ENCODE measurements at regions not wholly inside any gene's neighbourhood (a gene's known extent, or its start where the extent isn't known, plus 50 kb on each side); places are given as distances from the start of the nearest gene placed in this dataset.
"Not testable (repeated sequence)": the region's sequence is repeated elsewhere in the genome, so short reads cannot be mapped to it uniquely, and the experiment has no call there.

DNA sequence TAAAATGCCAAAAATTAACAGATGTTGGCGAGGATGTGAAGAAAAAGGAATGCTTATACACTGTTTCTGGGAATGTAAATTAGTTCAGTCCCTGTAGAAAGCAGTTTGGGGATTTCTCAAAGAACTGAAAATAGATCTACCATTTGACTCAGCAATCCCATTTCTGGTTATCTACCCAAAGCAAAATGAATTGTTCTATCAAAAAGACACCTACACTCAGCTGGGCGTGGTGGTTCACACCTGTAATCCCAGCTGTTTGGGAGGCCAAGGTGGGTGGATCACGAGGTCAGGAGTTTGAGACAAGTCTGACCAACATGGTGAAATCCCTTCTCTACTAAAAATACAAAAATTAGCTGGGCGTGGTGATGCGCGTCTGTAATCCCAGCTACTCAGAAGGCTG lies 279.3 kb upstream of the PDE3A start:
- CTCF ChIA-PET: no interaction called here
- Histone ChIP-seq H3K27ac (ENCODE audit: low read depth, low read length) (no peak overlapping the region), H3K4me3 (ENCODE audit: low read length) (no peak overlapping the region), H3K36me3 (ENCODE audit: insufficient read depth, low read length) (no peaks in the 10 kb centered on the region), H3K9me3 (ENCODE audit: low read length) (no peaks in the 10 kb centered on the region), H3K4me1 (ENCODE audit: insufficient read depth, low read length) (no peaks in the 10 kb centered on the region), H3K27me3 (ENCODE audit: insufficient read depth, low read length, poor library complexity, severe bottlenecking) (no peaks in the 10 kb centered on the region)
- peaks cover 0 to 3% (median 0%) of the 10 kb centered on the region in 5 donors for H3K9me3 Mint-ChIP-seq
- H3K4me1 Mint-ChIP-seq: no peaks in the 10 kb centered on the region
- no peak overlapping the region for H3K27ac Mint-ChIP-seq
- POLR2A ChIA-PET: no interaction called here
- peaks cover 0 to 3% of the 10 kb centered on the region in 2 donors for H3K27me3 Mint-ChIP-seq
- no peak overlapping the region for H3K4me3 Mint-ChIP-seq
- H3K36me3 Mint-ChIP-seq: no peaks in the 10 kb centered on the region
- no peak for DNase-seq

DNA sequence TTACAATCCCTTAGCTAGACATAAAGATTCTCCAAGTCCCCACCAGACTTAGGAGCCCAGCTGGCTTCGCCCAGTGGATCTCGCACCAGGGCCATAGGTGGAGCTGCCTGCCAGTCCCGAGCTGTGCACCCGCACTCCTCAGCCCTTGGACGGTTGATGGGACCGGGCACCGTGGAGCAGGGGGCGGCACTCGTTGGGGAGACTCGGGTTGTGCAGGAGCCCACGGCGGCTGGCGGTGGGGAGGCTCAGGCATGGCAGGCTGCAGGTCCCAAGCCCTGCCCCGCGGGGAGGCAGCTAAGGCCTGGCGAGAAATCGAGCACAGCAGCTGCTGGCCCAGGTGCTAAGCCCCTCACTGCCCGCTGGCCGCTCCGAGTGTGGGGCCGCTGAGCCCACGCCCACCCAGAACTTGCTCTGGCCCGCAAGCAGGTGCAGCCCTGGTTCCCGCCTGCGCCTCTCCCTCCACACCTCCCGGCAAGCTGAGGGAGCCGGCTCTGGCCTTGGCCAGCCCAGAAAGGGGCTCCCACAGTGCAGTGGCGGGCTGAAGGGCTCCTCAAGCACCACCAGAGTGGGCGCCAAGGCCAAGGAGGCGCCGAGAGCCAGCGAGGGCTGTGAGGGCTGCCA lies 275.0 kb upstream of the PDE3A start:
- H3K9me3 ChIP-seq (ENCODE audit: low read length); H3K36me3 Mint-ChIP-seq; CTCF ChIA-PET; H3K9me3 Mint-ChIP-seq; DNase-seq; H3K27ac ChIP-seq (ENCODE audit: low read depth, low read length); H3K27me3 Mint-ChIP-seq; H3K36me3 ChIP-seq (ENCODE audit: insufficient read depth, low read length); H3K4me3 ChIP-seq (ENCODE audit: low read length); H3K4me1 ChIP-seq (ENCODE audit: insufficient read depth, low read length); H3K27ac Mint-ChIP-seq; H3K4me1 Mint-ChIP-seq; POLR2A ChIA-PET; H3K4me3 Mint-ChIP-seq; H3K27me3 ChIP-seq (ENCODE audit: insufficient read depth, low read length, poor library complexity, severe bottlenecking): not testable (repeated sequence)

DNA sequence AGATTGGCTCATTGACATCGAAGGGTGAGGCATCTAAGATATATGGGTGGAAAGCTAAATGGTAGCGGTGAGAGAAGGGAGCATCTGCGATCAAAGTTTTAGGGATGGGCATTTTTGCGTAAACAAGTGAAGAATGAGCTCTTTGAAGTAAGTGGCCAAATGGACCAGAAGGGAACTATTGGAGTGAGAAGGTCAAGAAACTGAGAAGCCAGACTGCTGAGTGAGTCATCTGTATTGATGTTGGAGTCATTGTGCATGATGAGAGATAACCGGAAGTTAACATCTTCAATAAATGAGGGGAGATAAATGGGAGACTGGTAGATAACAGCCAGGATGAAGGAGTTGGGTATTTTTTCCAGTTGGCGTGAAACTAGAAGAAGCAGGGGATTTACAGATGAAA lies 271.9 kb upstream of the PDE3A start:
- Histone ChIP-seq H3K4me3 (ENCODE audit: low read length) (no peak overlapping the region), H3K27me3 (ENCODE audit: insufficient read depth, low read length, poor library complexity, severe bottlenecking) (no peaks in the 10 kb centered on the region), H3K9me3 (ENCODE audit: low read length) (no peaks in the 10 kb centered on the region), H3K36me3 (ENCODE audit: insufficient read depth, low read length) (no peaks in the 10 kb centered on the region), H3K4me1 (ENCODE audit: insufficient read depth, low read length) (no peaks in the 10 kb centered on the region), H3K27ac (ENCODE audit: low read depth, low read length) (no peak overlapping the region)
- no peak overlapping the region for H3K4me3 Mint-ChIP-seq
- H3K27me3 Mint-ChIP-seq: no peaks in the 10 kb centered on the region
- DNase-seq: no peak
- ChIA-PET CTCF (no interaction called here), POLR2A (no interaction called here)
- no peaks in the 10 kb centered on the region for H3K4me1 Mint-ChIP-seq
- H3K27ac Mint-ChIP-seq: no peak overlapping the region
- H3K9me3 Mint-ChIP-seq: no peaks in the 10 kb centered on the region
- H3K36me3 Mint-ChIP-seq: no peaks in the 10 kb centered on the region

DNA sequence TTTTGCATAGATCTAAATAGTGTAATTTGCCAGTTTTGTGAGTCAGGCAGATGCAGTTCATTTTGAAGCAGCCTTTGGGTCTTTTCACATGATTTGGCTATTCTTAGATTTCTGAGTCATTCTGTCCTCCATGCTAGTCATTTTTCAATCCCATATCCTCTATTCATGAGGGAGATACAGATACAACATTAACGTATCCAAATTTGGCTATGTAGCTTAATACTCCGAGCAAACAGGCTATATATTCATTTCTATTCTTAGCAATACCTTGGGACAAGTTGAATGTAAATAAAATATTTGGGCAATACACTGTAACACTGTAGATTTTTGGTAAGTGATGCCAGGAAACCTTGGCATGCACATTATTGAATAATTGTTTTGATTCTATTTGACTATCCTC lies 270.7 kb upstream of the PDE3A start:
- no peak overlapping the region for H3K4me3 Mint-ChIP-seq
- DNase-seq: no peak
- Histone ChIP-seq H3K27ac (ENCODE audit: low read depth, low read length) (no peak overlapping the region), H3K27me3 (ENCODE audit: insufficient read depth, low read length, poor library complexity, severe bottlenecking) (no peaks in the 10 kb centered on the region), H3K4me1 (ENCODE audit: insufficient read depth, low read length) (no peaks in the 10 kb centered on the region), H3K4me3 (ENCODE audit: low read length) (no peak overlapping the region), H3K9me3 (ENCODE audit: low read length) (no peaks in the 10 kb centered on the region), H3K36me3 (ENCODE audit: insufficient read depth, low read length) (no peaks in the 10 kb centered on the region)
- ChIA-PET CTCF (no interaction called here), POLR2A (no interaction called here)
- H3K4me1 Mint-ChIP-seq: no peaks in the 10 kb centered on the region
- H3K36me3 Mint-ChIP-seq: no peaks in the 10 kb centered on the region
- no peak overlapping the region for H3K27ac Mint-ChIP-seq
- no peaks in the 10 kb centered on the region for H3K9me3 Mint-ChIP-seq
- no peaks in the 10 kb centered on the region for H3K27me3 Mint-ChIP-seq

DNA sequence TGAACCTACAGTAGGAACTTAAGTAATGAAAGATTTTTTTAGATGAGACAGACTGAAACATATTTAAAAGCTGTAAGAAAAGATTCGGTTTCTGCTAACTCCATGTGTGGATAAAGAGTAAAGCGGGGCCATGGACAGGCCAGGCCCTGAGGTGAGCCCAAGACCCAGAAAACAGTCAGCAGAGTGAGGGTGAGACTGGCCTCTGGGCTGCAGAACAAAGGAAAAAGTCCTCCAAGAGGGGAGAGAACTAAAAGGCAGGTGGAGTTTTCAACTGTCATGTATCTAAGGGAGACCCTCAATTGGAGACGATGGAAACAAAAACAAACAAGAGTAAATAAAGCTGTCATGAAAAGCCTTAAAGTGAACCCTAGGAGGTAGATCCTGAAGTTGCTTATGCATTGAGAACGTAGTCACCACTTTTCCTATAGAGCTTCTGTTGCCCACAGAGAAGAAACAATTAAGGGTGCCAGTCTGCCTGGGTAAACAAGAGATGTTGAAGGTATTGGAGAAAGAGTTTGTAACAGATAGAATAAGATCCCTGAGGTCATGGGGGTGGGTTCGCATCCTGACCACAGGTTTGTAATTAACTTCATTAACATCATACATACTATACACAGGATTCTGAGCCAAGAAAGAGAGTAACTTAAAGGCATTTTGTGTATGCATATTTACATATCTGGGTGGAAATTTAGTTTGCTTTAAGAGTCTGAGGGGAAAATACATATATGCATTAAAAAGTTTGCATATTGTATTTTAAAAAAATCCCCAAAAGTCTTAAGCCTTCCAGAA lies 268.7 kb upstream of the PDE3A start:
- no peaks in the 10 kb centered on the region for H3K9me3 Mint-ChIP-seq
- H3K27me3 ChIP-seq (ENCODE audit: insufficient read depth, low read length, poor library complexity, severe bottlenecking): no peaks in the 10 kb centered on the region
- H3K36me3 Mint-ChIP-seq: no peaks in the 10 kb centered on the region
- H3K4me3 Mint-ChIP-seq: no peak overlapping the region
- no peaks in the 10 kb centered on the region for H3K27me3 Mint-ChIP-seq
- no peak overlapping the region for H3K4me3 ChIP-seq (ENCODE audit: low read length)
- CTCF ChIA-PET: no interaction called here
- no peak overlapping the region for H3K27ac Mint-ChIP-seq
- POLR2A ChIA-PET: no interaction called here
- H3K27ac ChIP-seq (ENCODE audit: low read depth, low read length): no peak overlapping the region
- H3K4me1 ChIP-seq (ENCODE audit: insufficient read depth, low read length): no peaks in the 10 kb centered on the region
- DNase-seq: no peak
- no peaks in the 10 kb centered on the region for H3K36me3 ChIP-seq (ENCODE audit: insufficient read depth, low read length)
- H3K9me3 ChIP-seq (ENCODE audit: low read length): no peaks in the 10 kb centered on the region
- no peaks in the 10 kb centered on the region for H3K4me1 Mint-ChIP-seq

DNA sequence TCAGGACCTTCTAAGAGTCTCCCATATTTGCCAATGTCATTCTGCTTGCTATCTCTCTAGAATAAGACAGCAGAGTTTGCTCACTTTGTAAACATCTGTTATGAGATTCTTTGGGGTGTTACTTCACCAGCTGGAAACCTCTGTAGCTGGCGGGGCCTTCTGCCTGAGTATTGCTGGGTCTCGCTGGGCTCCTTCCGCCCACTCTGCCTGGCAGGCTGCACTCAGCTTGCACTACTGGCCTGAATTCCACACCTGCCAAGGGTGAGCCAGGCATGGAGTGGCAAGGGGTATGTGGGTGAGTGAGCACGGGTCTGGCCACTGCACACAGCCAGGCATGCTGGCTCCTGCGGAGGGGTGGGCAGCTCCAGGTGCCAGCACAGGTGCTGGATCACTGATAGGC lies 267.3 kb upstream of the PDE3A start:
- H3K4me1 ChIP-seq (ENCODE audit: insufficient read depth, low read length): no peaks in the 10 kb centered on the region
- CTCF ChIA-PET: no interaction called here
- H3K4me1 Mint-ChIP-seq: no peaks in the 10 kb centered on the region

DNA sequence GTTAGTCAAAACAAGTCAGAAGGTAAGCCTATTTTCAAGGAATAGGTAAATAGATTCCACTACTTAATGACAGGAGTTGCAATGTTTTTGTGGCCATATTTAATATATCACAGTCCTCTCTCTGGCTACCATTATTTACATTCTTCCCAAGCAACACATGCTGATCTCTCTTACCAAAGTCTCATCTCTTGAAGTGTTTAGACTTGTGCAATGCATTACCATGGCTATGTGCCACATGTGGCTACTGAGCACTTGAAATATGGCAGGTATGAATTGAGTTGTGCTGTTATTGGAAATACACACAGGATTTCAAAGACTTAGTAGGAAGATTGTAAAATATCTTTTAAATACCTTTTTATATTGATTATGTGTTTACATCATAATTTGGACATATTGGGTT lies 262.4 kb upstream of the PDE3A start:
- H3K9me3 Mint-ChIP-seq: peaks cover 0 to 5% (median 0%) of the 10 kb centered on the region in 5 donors

More for the DNA sequence above, 267.3 kb upstream of the PDE3A start:
- POLR2A ChIA-PET: no interaction called here
- H3K27me3 ChIP-seq (ENCODE audit: insufficient read depth, low read length, poor library complexity, severe bottlenecking): no peaks in the 10 kb centered on the region
- Mint-ChIP-seq H3K27ac (no peak overlapping the region), H3K9me3 (no peaks in the 10 kb centered on the region), H3K4me3 (no peak overlapping the region), H3K36me3 (no peaks in the 10 kb centered on the region), H3K27me3 (no peaks in the 10 kb centered on the region)
- H3K4me3 ChIP-seq (ENCODE audit: low read length): no peak overlapping the region
- no peak overlapping the region for H3K27ac ChIP-seq (ENCODE audit: low read depth, low read length)
- no peaks in the 10 kb centered on the region for H3K36me3 ChIP-seq (ENCODE audit: insufficient read depth, low read length)
- no peaks in the 10 kb centered on the region for H3K9me3 ChIP-seq (ENCODE audit: low read length)
- DNase-seq: no peak

DNA sequence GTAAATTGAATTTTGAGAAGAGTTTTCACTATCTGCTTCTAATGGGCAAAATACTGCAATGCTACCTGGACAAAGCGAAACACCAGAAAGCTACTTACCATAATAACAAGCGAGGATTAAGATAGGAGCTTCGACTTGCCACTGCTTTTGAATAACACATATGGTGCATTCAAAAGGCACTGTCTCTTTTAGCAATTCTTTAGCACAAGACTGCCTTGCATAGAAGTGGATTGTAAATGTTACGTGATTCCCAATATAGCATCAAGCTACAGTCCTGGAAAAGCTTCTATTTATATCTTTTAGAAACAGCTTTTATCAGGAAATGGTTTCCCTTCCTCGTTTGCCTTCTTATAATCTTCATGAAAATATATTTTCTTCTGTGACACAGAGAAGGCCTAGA lies 258.7 kb upstream of the PDE3A start:
- POLR2A ChIA-PET: no interaction called here
- Mint-ChIP-seq H3K4me1 (no peaks in the 10 kb centered on the region), H3K27ac (no peak overlapping the region), H3K9me3 (peaks cover 0 to 5% (median 0%) of the 10 kb centered on the region in 5 donors), H3K27me3 (no peaks in the 10 kb centered on the region), H3K36me3 (no peaks in the 10 kb centered on the region), H3K4me3 (no peak overlapping the region)
- DNase-seq: no peak
- H3K27me3 ChIP-seq (ENCODE audit: insufficient read depth, low read length, poor library complexity, severe bottlenecking): no peaks in the 10 kb centered on the region
- H3K9me3 ChIP-seq (ENCODE audit: low read length): no peaks in the 10 kb centered on the region
- no peak overlapping the region for H3K4me3 ChIP-seq (ENCODE audit: low read length)
- CTCF ChIA-PET: no interaction called here
- H3K27ac ChIP-seq (ENCODE audit: low read depth, low read length): no peak overlapping the region
- no peaks in the 10 kb centered on the region for H3K4me1 ChIP-seq (ENCODE audit: insufficient read depth, low read length)
- H3K36me3 ChIP-seq (ENCODE audit: insufficient read depth, low read length): no peaks in the 10 kb centered on the region

More for the DNA sequence above, 262.4 kb upstream of the PDE3A start:
- no peak overlapping the region for H3K27ac Mint-ChIP-seq
- ChIA-PET CTCF (no interaction called here), POLR2A (no interaction called here)
- H3K4me3 Mint-ChIP-seq: no peak overlapping the region
- H3K4me1 ChIP-seq (ENCODE audit: insufficient read depth, low read length): no peaks in the 10 kb centered on the region
- no peak overlapping the region for H3K4me3 ChIP-seq (ENCODE audit: low read length)
- H3K9me3 ChIP-seq (ENCODE audit: low read length): no peaks in the 10 kb centered on the region
- DNase-seq: no peak
- no peak overlapping the region for H3K27ac ChIP-seq (ENCODE audit: low read depth, low read length)
- H3K36me3 Mint-ChIP-seq: no peaks in the 10 kb centered on the region
- no peaks in the 10 kb centered on the region for H3K27me3 ChIP-seq (ENCODE audit: insufficient read depth, low read length, poor library complexity, severe bottlenecking)
- H3K27me3 Mint-ChIP-seq: no peaks in the 10 kb centered on the region
- no peaks in the 10 kb centered on the region for H3K4me1 Mint-ChIP-seq
- no peaks in the 10 kb centered on the region for H3K36me3 ChIP-seq (ENCODE audit: insufficient read depth, low read length)
